ENCODE measurements at regions not wholly inside any gene's neighbourhood (a gene's known extent, or its start where the extent isn't known, plus 50 kb on each side); places are given as distances from the start of the nearest gene placed in this dataset.

DNA sequence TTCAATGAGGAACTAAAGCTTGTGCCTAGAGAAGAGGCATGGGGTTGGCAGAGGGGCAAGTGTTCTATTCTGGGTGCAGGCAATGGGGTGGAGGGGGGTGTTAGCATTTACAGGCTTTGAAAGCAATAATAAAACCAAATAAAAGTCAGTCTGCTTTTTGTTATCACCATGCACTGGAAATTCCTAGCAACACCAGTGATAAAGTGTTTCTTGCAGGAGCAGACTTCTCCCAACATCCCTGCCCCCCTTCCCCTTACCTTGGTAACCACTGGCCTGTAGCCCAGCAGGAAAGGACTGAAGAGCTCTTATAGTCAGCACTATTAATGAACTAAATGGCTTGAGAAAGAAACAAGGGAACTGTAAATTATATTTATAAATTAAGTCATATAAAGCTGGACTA, 65.2 kb upstream of the SESN3 start:
- no peak for TF ChIP-seq POLR2A (IDR thresholded peaks at IDR 0.05)
- TF ChIP-seq, protein P1, sequence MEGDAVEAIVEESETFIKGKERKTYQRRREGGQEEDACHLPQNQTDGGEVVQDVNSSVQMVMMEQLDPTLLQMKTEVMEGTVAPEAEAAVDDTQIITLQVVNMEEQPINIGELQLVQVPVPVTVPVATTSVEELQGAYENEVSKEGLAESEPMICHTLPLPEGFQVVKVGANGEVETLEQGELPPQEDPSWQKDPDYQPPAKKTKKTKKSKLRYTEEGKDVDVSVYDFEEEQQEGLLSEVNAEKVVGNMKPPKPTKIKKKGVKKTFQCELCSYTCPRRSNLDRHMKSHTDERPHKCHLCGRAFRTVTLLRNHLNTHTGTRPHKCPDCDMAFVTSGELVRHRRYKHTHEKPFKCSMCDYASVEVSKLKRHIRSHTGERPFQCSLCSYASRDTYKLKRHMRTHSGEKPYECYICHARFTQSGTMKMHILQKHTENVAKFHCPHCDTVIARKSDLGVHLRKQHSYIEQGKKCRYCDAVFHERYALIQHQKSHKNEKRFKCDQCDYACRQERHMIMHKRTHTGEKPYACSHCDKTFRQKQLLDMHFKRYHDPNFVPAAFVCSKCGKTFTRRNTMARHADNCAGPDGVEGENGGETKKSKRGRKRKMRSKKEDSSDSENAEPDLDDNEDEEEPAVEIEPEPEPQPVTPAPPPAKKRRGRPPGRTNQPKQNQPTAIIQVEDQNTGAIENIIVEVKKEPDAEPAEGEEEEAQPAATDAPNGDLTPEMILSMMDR (IDR thresholded peaks at IDR 0.05), result no peak

Data from lower leg skin (tissue), 3 donors.